Neural cell (in vitro differentiated cells): ENCODE measurements at regions not wholly inside any gene's neighbourhood (a gene's known extent, or its start where the extent isn't known, plus 50 kb on each side); places are given as distances from the start of the nearest gene placed in this dataset.

Source experiments
- H2AFZ ChIP-seq: fragments of 200-600, 300-800 bp; sonication (generic), shearing (Covaris generic); 2 replicates; pipeline ENCODE4 v1.6.0; 2014; ENCODE audit warnings: low read depth, mild to moderate bottlenecking, antibody characterized with exemption, low read length, moderate library complexity
- H3F3A ChIP-seq: fragments of 200-600 bp; shearing (Covaris generic); 2 replicates; pipeline ENCODE4 v1.6.1; 2016; ENCODE audit warnings: mild to moderate bottlenecking, moderate library complexity, mixed read lengths, antibody characterized with exemption, low read length; ENCODE audit not compliant: insufficient read depth, poor library complexity, severe bottlenecking
- H3K27ac ChIP-seq: fragments of 200-600, 300-800 bp; sonication (generic), shearing (Covaris generic); 2 replicates; pipeline ENCODE4 v1.5.1; 2014; ENCODE audit warnings: mild to moderate bottlenecking, low read length, moderate library complexity
- H3K27me3 ChIP-seq: fragments of 300-800, 200-600 bp; sonication (generic), shearing (Covaris generic); 2 replicates; pipeline ENCODE4 v1.6.0; 2014; ENCODE audit warnings: mild to moderate bottlenecking, low read depth, low read length, moderate library complexity; ENCODE audit not compliant: insufficient read depth
- H3K36me3 ChIP-seq: fragments of 300-800, 200-600 bp; sonication (generic), shearing (Covaris generic); 2 replicates; pipeline ENCODE4 v1.5.1; 2014; ENCODE audit warnings: mild to moderate bottlenecking, antibody characterized with exemption, low read length, moderate library complexity; ENCODE audit not compliant: insufficient read depth
- H3K4me2 ChIP-seq: fragments of 300-800, 200-600 bp; sonication (generic), shearing (Covaris generic); 2 replicates; pipeline ENCODE4 v1.6.0; 2014; ENCODE audit warnings: mild to moderate bottlenecking, low read length
- H3K4me3 ChIP-seq: fragments of 300-800, 200-600 bp; sonication (generic), shearing (Covaris generic); 2 replicates; pipeline ENCODE4 v1.5.1; 2014; ENCODE audit warnings: mild to moderate bottlenecking, low read length, moderate library complexity
- H3K79me2 ChIP-seq: fragments of 200-600 bp; shearing (Covaris generic); replicated peaks from 2 replicates; pipeline ENCODE4 v1.6.0; 2014; ENCODE audit warnings: mild to moderate bottlenecking, low read length, moderate library complexity; ENCODE audit not compliant: insufficient read depth
- H3K9ac ChIP-seq: fragments of 300-800, 200-600 bp; sonication (generic), shearing (Covaris generic); 2 replicates; pipeline ENCODE4 v1.6.1; 2016; ENCODE audit warnings: mild to moderate bottlenecking, low read length, mixed read lengths
- H3K9me2 ChIP-seq: fragments of 200-600 bp; shearing (Covaris generic); 2 replicates; pipeline ENCODE4 v1.6.1; 2016; ENCODE audit warnings: mild to moderate bottlenecking, low read length, mixed read lengths; ENCODE audit not compliant: insufficient read depth
- H3K9me3 ChIP-seq: fragments of 200-600, 300-800 bp; sonication (generic), shearing (Covaris generic); 2 replicates; pipeline ENCODE4 v1.6.1; 2016; ENCODE audit warnings: mild to moderate bottlenecking, mixed run types, low read length, moderate library complexity, mixed read lengths
- H4K20me1 ChIP-seq: fragments of 200-600 bp; shearing (Covaris generic); 2 replicates; pipeline ENCODE4 v1.6.1; 2016; ENCODE audit warnings: mild to moderate bottlenecking, mixed run types; ENCODE audit not compliant: insufficient read depth
- CTCF ChIP-seq: fragments of 450-650 bp; IDR thresholded peaks from 2 replicates; pipeline ENCODE4 v1.5.1; 2014; ENCODE audit warnings: antibody characterized with exemption, mild to moderate bottlenecking, moderate library complexity; ENCODE audit not compliant: poor library complexity, severe bottlenecking
- EP300 ChIP-seq: fragments of 450-650 bp; conservative IDR thresholded peaks from 2 replicates; pipeline ENCODE4 v1.6.1; 2014; ENCODE audit warnings: antibody characterized with exemption, mild to moderate bottlenecking, moderate library complexity; ENCODE audit not compliant: poor library complexity, severe bottlenecking
- EZH2 ChIP-seq: fragments of 200-600, 300-800 bp; shearing (Covaris generic), sonication (generic); IDR thresholded peaks from 2 replicates; pipeline ENCODE4 v1.6.1; 2014; ENCODE audit warnings: antibody characterized with exemption, low read length, borderline replicate concordance, mild to moderate bottlenecking; ENCODE audit not compliant: insufficient read depth, poor library complexity, severe bottlenecking
- MXI1 ChIP-seq: fragments of 450-650 bp; conservative IDR thresholded peaks from 2 replicates; pipeline ENCODE4 v1.6.1; 2014; ENCODE audit warnings: antibody characterized with exemption, mild to moderate bottlenecking; ENCODE audit not compliant: poor library complexity, severe bottlenecking
- POLR2AphosphoS5 ChIP-seq: IDR thresholded peaks from 2 replicates; pipeline ENCODE4 v1.6.1; 2012
- RAD21 ChIP-seq: fragments of 450-650 bp; conservative IDR thresholded peaks from 2 replicates; pipeline ENCODE4 v1.6.1; 2014; ENCODE audit warnings: antibody characterized with exemption, mild to moderate bottlenecking, moderate library complexity
- REST ChIP-seq: IDR thresholded peaks from 2 replicates; pipeline ENCODE4 v1.6.1; 2012; ENCODE audit warnings: borderline replicate concordance
- SMC3 ChIP-seq: fragments of 450-650 bp; conservative IDR thresholded peaks from 2 replicates; pipeline ENCODE4 v1.6.1; 2014; ENCODE audit warnings: antibody characterized with exemption, mild to moderate bottlenecking, moderate library complexity; ENCODE audit not compliant: poor library complexity
- TAF1 ChIP-seq: IDR thresholded peaks from 2 replicates; pipeline ENCODE4 v1.6.1; 2012; ENCODE audit warnings: low read depth

- TF ChIP-seq CTCF (no peak), RAD21 (no peak)
- H3K27ac ChIP-seq: no peak overlapping the region
These were observed 65.9 kb upstream of the HPCAL1 start for GRCh38 chr2:10236571-10237391.

GRCh38 chr2:10237392-10238321 lies 65.0 kb upstream of the HPCAL1 start:
- H3K4me3 ChIP-seq: no peak overlapping the region
- H3F3A ChIP-seq: no peaks in the 10 kb centered on the region
- H3K27ac ChIP-seq: no peak overlapping the region
- no peak overlapping the region for H2AFZ ChIP-seq
- no peaks in the 10 kb centered on the region for H3K27me3 ChIP-seq
- no peaks in the 10 kb centered on the region for H3K79me2 ChIP-seq
- H3K9me2 ChIP-seq: no peaks in the 10 kb centered on the region
- H4K20me1 ChIP-seq: no peaks in the 10 kb centered on the region
- H3K4me2 ChIP-seq: no peak overlapping the region
- H3K36me3 ChIP-seq: no peaks in the 10 kb centered on the region
- no peak for TF ChIP-seq POLR2AphosphoS5
- no peak for TF ChIP-seq EZH2
- no peak for TF ChIP-seq MXI1
- TF ChIP-seq EP300: no peak
- TF ChIP-seq REST: no peak
- no peak for TF ChIP-seq CTCF
- no peak for TF ChIP-seq TAF1
- no peak for TF ChIP-seq RAD21
- TF ChIP-seq SMC3: no peak
- H3K9ac ChIP-seq: no peak overlapping the region
- no peaks in the 10 kb centered on the region for H3K9me3 ChIP-seq

More at GRCh38 chr2:10236571-10237391, 65.9 kb upstream of the HPCAL1 start:
- H3K79me2 ChIP-seq: no peaks in the 10 kb centered on the region
- H3K4me2 ChIP-seq: no peak overlapping the region
- no peaks in the 10 kb centered on the region for H3K9me3 ChIP-seq
- H2AFZ ChIP-seq: no peak overlapping the region
- H3K36me3 ChIP-seq: no peaks in the 10 kb centered on the region
- no peaks in the 10 kb centered on the region for H3K27me3 ChIP-seq
- no peak overlapping the region for H3K9ac ChIP-seq
- no peak overlapping the region for H3K4me3 ChIP-seq
- no peaks in the 10 kb centered on the region for H4K20me1 ChIP-seq
- no peaks in the 10 kb centered on the region for H3F3A ChIP-seq
- no peaks in the 10 kb centered on the region for H3K9me2 ChIP-seq
